ENCODE measurements at regions not wholly inside any gene's neighbourhood (a gene's known extent, or its start where the extent isn't known, plus 50 kb on each side); places are given as distances from the start of the nearest gene placed in this dataset.

GRCh38 chr4:162535121-162535520 lies 371.3 kb upstream of the FSTL5 start:
- Histone ChIP-seq H3K27me3 (ENCODE audit: control insufficient read depth, insufficient read depth, low read length, poor library complexity, severe bottlenecking) (no peaks in the 10 kb centered on the region), H3K27ac (ENCODE audit: low read depth, low read length) (no peak overlapping the region), H3K4me1 (ENCODE audit: control insufficient read depth, insufficient read depth, low read length) (no peaks in the 10 kb centered on the region), H3K36me3 (ENCODE audit: control insufficient read depth, insufficient read depth, low read length) (no peaks in the 10 kb centered on the region), H3K4me3 (ENCODE audit: low read length) (no peak overlapping the region), H3K9me3 (ENCODE audit: control insufficient read depth, low read length) (no peaks in the 10 kb centered on the region), H3K9ac (ENCODE audit: extremely low read depth, low read length, poor library complexity, severe bottlenecking) (no peak overlapping the region)
- no peaks in the 10 kb centered on the region for H3K27me3 Mint-ChIP-seq (ENCODE audit: insufficient read depth)
- WGBS, 2 experiments (ENCODE audit: insufficient coverage in 1 of 2, insufficient read length in 1 of 2), result no CpG with 5 or more reads among the region's 1 CpG
- H3K27ac Mint-ChIP-seq, result no peak overlapping the region
- H3K4me3 Mint-ChIP-seq, result no peak overlapping the region
- H3K9me3 Mint-ChIP-seq, result no peaks in the 10 kb centered on the region
- no peak for DNase-seq
- H3K36me3 Mint-ChIP-seq (ENCODE audit: low read depth), result no peaks in the 10 kb centered on the region
- TF ChIP-seq, protein P1, sequence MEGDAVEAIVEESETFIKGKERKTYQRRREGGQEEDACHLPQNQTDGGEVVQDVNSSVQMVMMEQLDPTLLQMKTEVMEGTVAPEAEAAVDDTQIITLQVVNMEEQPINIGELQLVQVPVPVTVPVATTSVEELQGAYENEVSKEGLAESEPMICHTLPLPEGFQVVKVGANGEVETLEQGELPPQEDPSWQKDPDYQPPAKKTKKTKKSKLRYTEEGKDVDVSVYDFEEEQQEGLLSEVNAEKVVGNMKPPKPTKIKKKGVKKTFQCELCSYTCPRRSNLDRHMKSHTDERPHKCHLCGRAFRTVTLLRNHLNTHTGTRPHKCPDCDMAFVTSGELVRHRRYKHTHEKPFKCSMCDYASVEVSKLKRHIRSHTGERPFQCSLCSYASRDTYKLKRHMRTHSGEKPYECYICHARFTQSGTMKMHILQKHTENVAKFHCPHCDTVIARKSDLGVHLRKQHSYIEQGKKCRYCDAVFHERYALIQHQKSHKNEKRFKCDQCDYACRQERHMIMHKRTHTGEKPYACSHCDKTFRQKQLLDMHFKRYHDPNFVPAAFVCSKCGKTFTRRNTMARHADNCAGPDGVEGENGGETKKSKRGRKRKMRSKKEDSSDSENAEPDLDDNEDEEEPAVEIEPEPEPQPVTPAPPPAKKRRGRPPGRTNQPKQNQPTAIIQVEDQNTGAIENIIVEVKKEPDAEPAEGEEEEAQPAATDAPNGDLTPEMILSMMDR (conservative IDR thresholded peaks at IDR 0.05), result peak; percentile 62
- peaks cover 3% of the 10 kb centered on the region for H3K4me1 Mint-ChIP-seq

- H3K36me3 Mint-ChIP-seq (ENCODE audit: low read depth), result no peaks in the 10 kb centered on the region
- Histone ChIP-seq H3K27me3 (ENCODE audit: control insufficient read depth, insufficient read depth, low read length, poor library complexity, severe bottlenecking) (no peaks in the 10 kb centered on the region), H3K36me3 (ENCODE audit: control insufficient read depth, insufficient read depth, low read length) (no peaks in the 10 kb centered on the region), H3K9me3 (ENCODE audit: control insufficient read depth, low read length) (no peaks in the 10 kb centered on the region), H3K4me1 (ENCODE audit: control insufficient read depth, insufficient read depth, low read length) (no peaks in the 10 kb centered on the region), H3K27ac (ENCODE audit: low read depth, low read length) (no peak overlapping the region), H3K9ac (ENCODE audit: extremely low read depth, low read length, poor library complexity, severe bottlenecking) (no peak overlapping the region), H3K4me3 (ENCODE audit: low read length) (no peak overlapping the region)
- no peak overlapping the region for H3K4me3 Mint-ChIP-seq
- no peaks in the 10 kb centered on the region for H3K27me3 Mint-ChIP-seq (ENCODE audit: insufficient read depth)
- no peak overlapping the region for H3K27ac Mint-ChIP-seq
- no peaks in the 10 kb centered on the region for H3K4me1 Mint-ChIP-seq
- 89 to 93% methylated on average over 3 to 4 of the region's 4 CpGs for WGBS, 2 experiments (ENCODE audit: insufficient coverage in 1 of 2, insufficient read length in 1 of 2)
- peaks cover 3% of the 10 kb centered on the region for H3K9me3 Mint-ChIP-seq
- TF ChIP-seq, protein P1 (conservative IDR thresholded peaks at IDR 0.05), result no peak
- no peak for DNase-seq
Measured at GRCh38 chr4:162523171-162523570, 359.4 kb upstream of the FSTL5 start.

DNA sequence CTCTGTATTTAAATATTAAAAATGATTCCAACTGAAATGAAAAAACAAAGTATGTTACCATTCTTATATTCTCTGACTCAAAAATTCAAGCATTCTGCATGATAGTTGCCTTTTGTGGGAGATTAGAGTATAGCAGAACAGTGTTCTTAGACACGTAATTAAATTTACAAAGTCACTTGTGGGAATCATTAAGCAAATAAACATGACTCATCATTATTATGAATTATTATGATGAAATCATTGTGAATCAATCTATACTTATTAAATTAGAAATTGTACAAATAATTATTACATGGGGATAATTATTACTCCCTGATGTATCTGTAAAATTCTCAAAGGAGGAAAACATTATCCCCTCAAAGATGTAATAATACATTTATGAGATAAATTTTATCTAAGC lies 358.9 kb upstream of the FSTL5 start:
- Mint-ChIP-seq H3K9me3 (peaks cover 3% of the 10 kb centered on the region), H3K27me3 (ENCODE audit: insufficient read depth) (no peaks in the 10 kb centered on the region), H3K4me3 (no peak overlapping the region), H3K4me1 (no peaks in the 10 kb centered on the region), H3K27ac (no peak overlapping the region), H3K36me3 (ENCODE audit: low read depth) (no peaks in the 10 kb centered on the region)
- Histone ChIP-seq H3K4me1 (ENCODE audit: control insufficient read depth, insufficient read depth, low read length) (no peaks in the 10 kb centered on the region), H3K4me3 (ENCODE audit: low read length) (no peak overlapping the region), H3K9ac (ENCODE audit: extremely low read depth, low read length, poor library complexity, severe bottlenecking) (no peak overlapping the region), H3K9me3 (ENCODE audit: control insufficient read depth, low read length) (no peaks in the 10 kb centered on the region), H3K27ac (ENCODE audit: low read depth, low read length) (no peak overlapping the region), H3K36me3 (ENCODE audit: control insufficient read depth, insufficient read depth, low read length) (no peaks in the 10 kb centered on the region), H3K27me3 (ENCODE audit: control insufficient read depth, insufficient read depth, low read length, poor library complexity, severe bottlenecking) (no peaks in the 10 kb centered on the region)
- DNase-seq, result no peak
- 100% methylated on average over 1 of the region's 1 CpG; no CpG with 5 or more reads in 1 of the 2 experiments for WGBS, 2 experiments (ENCODE audit: insufficient coverage in 1 of 2, insufficient read length in 1 of 2)
- TF ChIP-seq, protein P1 (conservative IDR thresholded peaks at IDR 0.05), result no peak

All from endodermal cell (in vitro differentiated cells).